ENCODE measurements at regions not wholly inside any gene's neighbourhood (a gene's known extent, or its start where the extent isn't known, plus 50 kb on each side); places are given as distances from the start of the nearest gene placed in this dataset.
A peak's percentile ranks its signal among the peaks of the same experiment; 100 is the strongest.
"Not testable (repeated sequence)": the region's sequence is repeated elsewhere in the genome, so short reads cannot be mapped to it uniquely, and the experiment has no call there.

GRCh38 chr3:10707400-10708215 lies 108.4 kb upstream of the SLC6A11 start:
- no peak for DNase-seq

DNA sequence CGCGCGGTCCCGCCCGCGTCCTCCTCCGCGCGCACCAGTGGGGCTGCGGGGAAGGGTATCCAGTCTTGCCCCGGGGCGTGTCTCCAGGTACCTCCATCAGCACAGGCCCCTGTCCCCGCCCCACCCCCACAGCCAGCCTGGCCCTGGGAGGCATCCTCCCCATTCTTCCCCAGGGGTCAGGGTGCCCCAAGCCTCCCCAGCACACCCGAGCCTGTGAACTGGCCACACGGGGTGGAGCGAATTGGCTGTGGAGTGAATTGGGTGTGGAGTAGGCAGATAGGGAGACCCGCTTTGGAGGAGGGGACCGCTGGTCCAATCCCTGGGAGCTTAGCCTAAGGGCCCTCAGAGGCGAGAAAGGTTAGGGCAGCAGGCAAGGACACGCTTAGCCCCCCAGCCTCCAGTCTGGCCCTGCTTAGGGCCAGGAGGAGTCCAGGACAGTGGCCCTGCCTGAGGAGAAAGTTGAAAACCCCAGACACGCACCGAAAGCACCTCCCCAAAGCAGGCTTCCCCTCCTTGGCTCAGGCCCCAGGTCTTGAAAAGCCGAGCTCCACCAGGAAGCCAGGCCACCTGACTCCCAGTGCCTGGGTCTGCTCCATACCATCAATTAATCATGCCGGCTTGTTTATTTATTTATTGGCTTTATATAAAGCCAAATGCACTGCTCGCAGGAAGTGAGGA lies 107.7 kb upstream of the SLC6A11 start:
- DNase-seq = no peak

GRCh38 chr3:10709110-10709781 lies 106.8 kb upstream of the SLC6A11 start:
- no peak for DNase-seq

DNA sequence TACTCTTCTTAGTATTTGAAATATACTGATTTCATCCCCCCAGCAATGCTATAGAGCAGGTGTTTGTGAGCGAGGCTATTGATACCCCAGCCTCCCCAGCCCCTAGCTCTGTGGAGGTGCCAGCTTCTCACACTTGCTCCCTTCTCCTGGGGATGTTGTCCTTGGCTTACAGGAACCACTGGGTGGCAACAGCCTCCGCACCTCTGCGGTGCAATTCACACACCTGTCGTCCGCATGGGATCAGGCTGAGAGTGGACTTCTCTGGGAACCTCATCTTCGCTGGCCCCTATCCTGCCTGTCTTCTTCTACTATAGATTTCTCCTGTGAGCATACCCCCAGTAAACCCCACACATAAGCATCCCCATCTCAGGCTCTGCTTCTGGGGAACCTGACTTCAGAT lies 103.9 kb upstream of the SLC6A11 start:
- DNase-seq = no peak

DNA sequence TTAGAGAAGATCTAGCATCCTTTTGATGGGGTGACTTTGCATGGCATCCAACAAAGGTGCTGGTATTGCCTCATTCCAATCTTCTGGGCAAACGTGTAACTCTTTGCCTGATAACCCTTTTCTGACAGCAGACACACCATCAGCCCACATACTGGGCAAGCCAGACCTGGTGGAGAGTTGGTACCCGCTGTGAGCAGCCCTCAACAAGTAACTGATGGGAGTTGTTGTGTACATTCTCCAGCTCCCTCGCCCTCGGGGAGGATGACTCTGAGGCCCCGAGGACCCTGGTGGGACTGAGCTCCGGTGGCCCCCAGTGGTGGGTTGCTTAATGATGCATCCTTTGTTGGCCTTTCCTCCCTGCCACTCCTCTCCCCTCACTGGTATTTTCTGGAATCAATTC lies 102.4 kb upstream of the SLC6A11 start:
- no peak for DNase-seq

DNA sequence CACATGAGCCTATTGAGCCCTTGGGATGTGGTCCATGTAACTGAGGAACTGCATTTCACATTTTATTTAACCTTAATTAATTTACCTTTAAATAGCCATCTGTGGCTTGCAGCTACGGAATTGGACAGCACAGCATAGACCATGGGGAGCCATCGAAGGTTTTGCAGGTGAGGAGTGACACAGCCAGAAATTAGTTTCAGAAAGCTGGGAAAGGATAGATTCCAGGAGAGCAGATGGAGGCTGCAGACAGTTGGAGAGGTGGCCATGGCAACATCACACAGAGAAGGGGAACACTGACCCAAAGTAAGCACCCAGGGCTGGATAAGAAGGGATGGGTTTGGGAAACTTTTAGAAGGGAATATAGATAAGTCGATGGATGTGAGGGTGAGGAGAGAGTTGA lies 100.1 kb upstream of the SLC6A11 start:
- no peak for DNase-seq

GRCh38 chr3:10716964-10717363 lies 99.1 kb upstream of the SLC6A11 start:
- DNase-seq = no peak

DNA sequence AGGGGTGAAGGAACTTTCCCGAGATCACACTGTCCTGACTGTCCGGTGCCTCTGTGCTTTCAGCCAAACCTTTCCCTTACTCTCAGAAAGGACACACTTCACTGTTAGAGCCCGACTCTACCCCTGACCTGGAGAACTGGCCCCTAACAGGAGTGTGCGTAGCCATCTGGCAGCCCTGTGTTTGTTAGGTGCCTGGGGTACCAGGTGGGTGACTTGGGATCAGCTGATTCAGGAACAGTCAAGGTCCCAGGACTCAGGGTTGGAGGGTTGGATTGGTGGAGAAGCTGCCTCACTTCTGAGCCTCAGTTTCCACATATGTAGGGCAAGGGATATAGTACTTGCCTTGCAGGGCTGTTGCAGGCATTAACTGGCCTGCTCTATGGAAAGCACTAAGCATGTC lies 98.3 kb upstream of the SLC6A11 start:
- no peak for DNase-seq

- no peak for DNase-seq
Observed at GRCh38 chr3:10721101-10721500, 94.9 kb upstream of the SLC6A11 start.

DNA sequence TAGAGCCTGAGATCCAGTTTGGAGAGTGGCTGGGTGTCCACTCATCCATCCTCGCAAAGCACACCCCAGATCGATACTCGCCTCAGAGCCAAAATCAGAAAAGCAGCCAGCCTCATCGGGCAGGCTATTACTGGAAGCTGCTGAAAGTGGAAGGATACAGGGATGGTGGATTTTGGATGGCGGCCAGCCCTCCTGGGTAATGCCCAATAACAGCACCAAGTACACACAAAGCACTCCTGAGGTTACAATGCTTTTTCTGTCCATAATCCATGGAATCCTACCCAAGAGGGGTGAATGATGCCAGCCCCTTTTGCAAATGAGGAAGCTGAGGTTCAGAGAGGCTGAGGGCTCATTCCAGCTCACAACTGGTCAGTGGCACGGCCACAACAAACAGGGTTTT lies 93.1 kb upstream of the SLC6A11 start:
- DNase-seq = no peak

DNA sequence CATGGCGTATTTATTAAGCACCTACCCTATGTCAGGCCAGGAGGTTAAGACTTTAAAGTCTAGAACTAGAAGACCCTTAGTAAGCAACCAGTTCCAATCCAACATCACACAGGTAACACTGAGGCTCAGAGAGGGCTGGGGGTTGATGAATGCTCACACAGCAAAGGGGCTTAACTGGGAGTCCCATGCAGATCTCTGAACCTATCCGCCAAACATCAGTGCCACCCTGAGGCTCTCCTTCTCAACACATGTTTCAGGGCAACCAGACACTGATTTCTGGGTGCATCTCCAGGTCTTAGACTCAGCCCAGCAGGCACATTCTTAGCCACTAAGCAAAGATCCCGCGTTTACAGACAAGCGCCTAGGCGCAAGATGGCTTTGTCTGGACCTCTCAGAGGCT lies 92.0 kb upstream of the SLC6A11 start:
- DNase-seq = no peak

DNA sequence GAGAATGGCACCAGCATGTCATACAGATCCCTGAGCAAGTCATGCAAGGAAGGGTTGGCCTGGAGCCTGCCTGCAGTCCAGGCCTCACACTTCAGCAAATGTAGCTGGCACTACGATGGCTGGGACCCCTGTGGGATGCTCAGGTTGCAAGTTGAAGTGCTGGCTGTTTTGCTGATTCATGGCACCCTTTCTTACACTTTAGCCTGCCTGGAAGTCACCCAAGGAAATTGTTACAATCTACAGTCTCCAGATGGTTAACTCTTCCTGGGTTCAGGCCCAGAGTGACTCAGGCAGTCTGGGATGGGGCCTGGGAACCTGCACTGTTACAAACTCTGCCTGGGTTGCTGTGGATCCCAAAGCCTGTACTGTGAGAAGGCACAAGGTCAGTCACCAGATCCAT lies 91.0 kb upstream of the SLC6A11 start:
- no peak for DNase-seq

- DNase-seq = no peak
Observed at GRCh38 chr3:10725846-10726245, 90.2 kb upstream of the SLC6A11 start.

DNA sequence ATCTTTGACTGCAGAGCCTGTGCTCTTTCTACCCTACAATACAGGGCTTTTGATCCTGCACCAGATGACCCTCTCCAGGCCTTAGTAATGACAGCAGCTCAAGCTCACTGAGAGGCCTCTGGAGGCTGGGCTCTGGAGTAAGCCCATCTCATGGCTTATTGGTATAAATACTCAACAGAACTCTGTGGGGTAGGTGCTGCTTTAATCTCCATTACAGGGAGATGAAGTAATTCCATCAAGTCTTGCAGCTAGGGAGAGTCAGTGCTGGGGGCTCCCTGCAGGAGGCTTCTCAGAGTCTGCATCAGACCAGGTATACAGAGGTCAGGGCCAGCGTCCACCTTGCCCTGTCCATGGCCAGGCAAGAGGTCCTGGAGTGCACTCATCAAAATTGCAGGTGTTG lies 89.2 kb upstream of the SLC6A11 start:
- DNase-seq = no peak

GRCh38 chr3:10729439-10729838 lies 86.6 kb upstream of the SLC6A11 start:
- DNase-seq = no peak

DNA sequence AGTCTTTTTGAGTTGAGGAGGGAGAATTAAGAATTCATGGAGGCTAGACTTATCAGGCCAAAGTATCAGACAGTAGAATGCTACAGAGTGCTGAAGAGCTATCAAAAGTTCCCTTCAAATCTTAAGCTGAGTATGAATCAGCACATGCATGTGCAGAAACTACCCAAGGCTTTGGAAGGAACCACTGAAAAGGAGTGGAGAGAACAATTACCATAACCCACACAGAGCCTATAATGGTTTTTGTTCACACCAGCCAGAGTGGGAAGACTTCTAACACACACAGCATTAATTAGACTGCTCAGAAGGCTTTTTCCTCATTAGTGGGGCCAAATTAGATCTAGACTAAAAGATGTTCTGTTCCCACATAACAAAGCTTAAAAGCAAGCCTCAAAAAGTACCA lies 83.7 kb upstream of the SLC6A11 start:
- DNase-seq = no peak

DNA sequence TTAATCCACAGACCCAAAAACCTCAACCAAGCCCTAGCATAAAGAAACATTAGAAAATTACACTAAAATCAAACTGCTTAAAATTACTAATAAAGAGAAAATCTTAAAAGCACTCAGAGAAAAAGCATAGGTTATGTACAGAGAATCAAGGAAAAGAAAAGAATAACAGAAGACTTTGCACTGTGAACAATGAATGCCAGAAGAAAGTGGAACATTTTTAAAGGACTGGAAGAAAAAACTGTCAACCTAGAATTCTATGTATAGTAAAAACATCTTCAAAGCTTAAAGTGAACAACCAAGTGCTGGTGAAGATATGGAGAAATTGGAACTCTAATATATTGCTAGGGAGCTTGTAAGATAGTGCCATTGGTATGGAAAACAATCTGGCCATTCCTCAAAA lies 82.7 kb upstream of the SLC6A11 start:
- no peak for DNase-seq

GRCh38 chr3:10736444-10736843 lies 79.6 kb upstream of the SLC6A11 start:
- not testable (repeated sequence) for DNase-seq

- no peak for DNase-seq
Observed at GRCh38 chr3:10737785-10738184, 78.2 kb upstream of the SLC6A11 start.

- peak; percentile 13 for DNase-seq
Observed at GRCh38 chr3:10738688-10739372, 77.2 kb upstream of the SLC6A11 start.

- no peak for DNase-seq
Observed at GRCh38 chr3:10740954-10741353, 75.1 kb upstream of the SLC6A11 start.

DNA sequence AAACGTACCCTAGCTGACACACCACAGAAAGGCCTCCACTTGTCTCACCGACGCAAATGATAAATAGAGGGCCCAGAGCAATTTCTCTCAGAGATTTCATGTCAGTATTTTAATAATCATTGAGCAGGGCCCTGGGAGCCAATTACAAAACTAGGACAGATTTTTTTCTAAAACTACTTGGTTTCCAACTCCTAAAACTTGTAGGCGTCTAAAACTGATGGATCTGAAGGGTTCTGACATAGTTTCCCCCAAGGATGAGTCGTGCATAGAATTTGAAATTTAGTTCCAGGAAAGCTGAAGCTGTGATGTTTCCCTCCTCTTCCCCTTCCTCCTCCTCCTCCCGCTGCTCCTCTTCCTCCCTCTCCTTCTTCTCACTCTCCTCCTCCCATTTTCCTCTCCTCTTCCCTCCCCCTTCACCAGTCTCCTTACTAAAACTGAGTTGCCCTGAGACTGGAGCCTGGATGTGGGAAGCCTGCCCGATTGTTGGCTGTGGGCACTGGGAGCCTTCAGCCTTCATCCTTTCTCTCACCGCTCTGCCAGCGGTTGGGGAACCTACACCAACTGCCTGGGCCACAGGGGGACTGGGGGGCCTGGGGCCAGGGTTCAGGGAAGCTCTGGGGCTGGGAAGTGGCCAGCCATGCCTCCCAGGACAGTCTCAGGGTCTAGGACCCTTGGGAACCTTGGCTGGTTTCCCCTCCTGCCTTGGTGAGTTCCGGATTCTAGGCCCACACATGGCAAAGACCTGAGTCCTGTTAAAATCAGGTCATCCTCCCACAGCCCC lies 73.9 kb upstream of the SLC6A11 start:
- no peak for DNase-seq

Data from DMS 273 treated with DMSO at 0.1 percent for 48 hours (cell line).